ENCODE measurements at regions not wholly inside any gene's neighbourhood (a gene's known extent, or its start where the extent isn't known, plus 50 kb on each side); places are given as distances from the start of the nearest gene placed in this dataset.

- Histone ChIP-seq H3K36me3 (ENCODE audit: control insufficient read depth in 2 of 2, extremely low read depth in 1 of 2, insufficient read depth in 2 of 2, low read length in 2 of 2) (no peaks in the 10 kb centered on the region), H3K4me1 (ENCODE audit: control insufficient read depth, extremely low read depth, insufficient read depth, low read length) (no peaks in the 10 kb centered on the region), H2AFZ (ENCODE audit: control insufficient read depth, low read length) (no peak overlapping the region), H3K27me3 (ENCODE audit: control insufficient read depth, extremely low read depth, insufficient read depth, low read length) (no peaks in the 10 kb centered on the region), H3K27ac (ENCODE audit: control insufficient read depth, insufficient read depth, low read length) (no peak overlapping the region), H3K9me3 (ENCODE audit: control insufficient read depth, low read depth, low read length) (no peaks in the 10 kb centered on the region), H4K20me1 (ENCODE audit: control insufficient read depth, extremely low read depth, insufficient read depth, low read length) (no peaks in the 10 kb centered on the region), H3K79me2 (ENCODE audit: control insufficient read depth, insufficient read depth, low read length) (no peaks in the 10 kb centered on the region), H3K4me3 (ENCODE audit: control insufficient read depth in 2 of 3, extremely low read depth in 1 of 3, insufficient read depth in 2 of 3, low read depth in 1 of 3, low read length in 3 of 3) (no peak overlapping the region), H3K9ac (ENCODE audit: control insufficient read depth, extremely low read depth, insufficient read depth, low read length) (no peak overlapping the region), H3K9me1 (ENCODE audit: control insufficient read depth, extremely low read depth, insufficient read depth, low read length) (no peaks in the 10 kb centered on the region), H3K4me2 (ENCODE audit: control insufficient read depth, extremely low read depth, insufficient read depth, low read depth, low read length) (no peak overlapping the region)
- TF ChIP-seq CTCF (optimal IDR thresholded peaks at IDR 0.05 in 1 of 3, IDR thresholded peaks at IDR 0.05 in 1 of 3, conservative IDR thresholded peaks at IDR 0.05 in 1 of 3; ENCODE audit: extremely low read depth in 1 of 3, insufficient read depth in 2 of 3, low read length in 3 of 3), result no peak
- TF ChIP-seq EZH2 (IDR thresholded peaks at IDR 0.05; ENCODE audit: low read length), result no peak
- dilution Hi-C loops (cut with MboI; ENCODE audit: extremely low pct_ligation_motif_present, low sequenced_read_pairs), result no loop called here
- no peak for FAIRE-seq
- DNase-seq (ENCODE audit: low read depth, low spot score), result no peak
Observed at GRCh38 chrX:7698248-7698647, 144.7 kb upstream of the VCX start.

- TF ChIP-seq EZH2 (IDR thresholded peaks at IDR 0.05; ENCODE audit: low read length) (no peak), CTCF (optimal IDR thresholded peaks at IDR 0.05 in 1 of 3, IDR thresholded peaks at IDR 0.05 in 1 of 3, conservative IDR thresholded peaks at IDR 0.05 in 1 of 3; ENCODE audit: extremely low read depth in 1 of 3, insufficient read depth in 2 of 3, low read length in 3 of 3) (no peak)
- Histone ChIP-seq H3K36me3 (ENCODE audit: control insufficient read depth in 2 of 2, extremely low read depth in 1 of 2, insufficient read depth in 2 of 2, low read length in 2 of 2) (no peaks in the 10 kb centered on the region), H3K4me1 (ENCODE audit: control insufficient read depth, extremely low read depth, insufficient read depth, low read length) (peaks cover 4% of the 10 kb centered on the region), H4K20me1 (ENCODE audit: control insufficient read depth, extremely low read depth, insufficient read depth, low read length) (no peaks in the 10 kb centered on the region), H2AFZ (ENCODE audit: control insufficient read depth, low read length) (no peak overlapping the region), H3K27ac (ENCODE audit: control insufficient read depth, insufficient read depth, low read length) (no peak overlapping the region), H3K9ac (ENCODE audit: control insufficient read depth, extremely low read depth, insufficient read depth, low read length) (no peak overlapping the region), H3K4me2 (ENCODE audit: control insufficient read depth, extremely low read depth, insufficient read depth, low read depth, low read length) (no peak overlapping the region), H3K79me2 (ENCODE audit: control insufficient read depth, insufficient read depth, low read length) (no peaks in the 10 kb centered on the region), H3K9me1 (ENCODE audit: control insufficient read depth, extremely low read depth, insufficient read depth, low read length) (no peaks in the 10 kb centered on the region), H3K9me3 (ENCODE audit: control insufficient read depth, low read depth, low read length) (no peaks in the 10 kb centered on the region), H3K27me3 (ENCODE audit: control insufficient read depth, extremely low read depth, insufficient read depth, low read length) (no peaks in the 10 kb centered on the region), H3K4me3 (ENCODE audit: control insufficient read depth in 2 of 3, extremely low read depth in 1 of 3, insufficient read depth in 2 of 3, low read depth in 1 of 3, low read length in 3 of 3) (no peak overlapping the region)
- FAIRE-seq, result no peak
- DNase-seq (ENCODE audit: low read depth, low spot score), result no peak
- dilution Hi-C loops (cut with MboI; ENCODE audit: extremely low pct_ligation_motif_present, low sequenced_read_pairs), result no loop called here
Observed at GRCh38 chrX:7690842-7691241, 152.1 kb upstream of the VCX start.

Measured in keratinocyte (primary cell).